ENCODE measurements at regions not wholly inside any gene's neighbourhood (a gene's known extent, or its start where the extent isn't known, plus 50 kb on each side); places are given as distances from the start of the nearest gene placed in this dataset.
"Not testable (repeated sequence)": the region's sequence is repeated elsewhere in the genome, so short reads cannot be mapped to it uniquely, and the experiment has no call there.

GRCh38 chr7:142628945-142629344 lies 120.3 kb upstream of the PRSS1 start (continued):
- TF ChIP-seq ZNF416 (CRISPR knock-in tag; IDR thresholded peaks at IDR 0.05): no peak
- TF ChIP-seq USF1 (CRISPR knock-in tag; IDR thresholded peaks at IDR 0.05): no peak
- no peak for TF ChIP-seq E2F1 (CRISPR knock-in tag; IDR thresholded peaks at IDR 0.05)
- no peak for TF ChIP-seq HMGA2 (CRISPR knock-in tag; IDR thresholded peaks at IDR 0.05)
- TF ChIP-seq AFF4 (CRISPR knock-in tag; IDR thresholded peaks at IDR 0.05; ENCODE audit: borderline replicate concordance): no peak
- no peak for TF ChIP-seq ATF6 (CRISPR knock-in tag; IDR thresholded peaks at IDR 0.05)
- TF ChIP-seq CREB1 (CRISPR knock-in tag; IDR thresholded peaks at IDR 0.05): no peak
- no peak for TF ChIP-seq PRRX2 (CRISPR knock-in tag; IDR thresholded peaks at IDR 0.05)
- no peak for TF ChIP-seq CTCF (IDR thresholded peaks at IDR 0.05)
- TF ChIP-seq ESRRA (CRISPR knock-in tag; IDR thresholded peaks at IDR 0.05; ENCODE audit: borderline replicate concordance): no peak

GRCh38 chr7:142627223-142627622 lies 122.0 kb upstream of the PRSS1 start:
- CTCF ChIA-PET: interaction anchor here (0.7 to 1.2 kb wide), 2 partner anchors 92 to 184 kb away, joined by 3 read pairs; no protein-coding TSS in a partner anchor

GRCh38 chr7:142626420-142627035 lies 122.7 kb upstream of the PRSS1 start:
- ATAC-seq: peak; percentile 97
- H3K4me3 Mint-ChIP-seq: no peak overlapping the region
- H3K4me1 Mint-ChIP-seq: peaks cover 2% of the 10 kb centered on the region; the same call in 1 of the 2 replicates
- peaks cover 7% of the 10 kb centered on the region for H3K9me3 Mint-ChIP-seq
- ChIA-PET CTCF (interaction anchor here (0.6 to 3.2 kb wide), 11 partner anchors 10 to 307 kb away, joined by 3 to 17 read pairs (median 3); no protein-coding TSS in a partner anchor), POLR2A (no interaction called here)
- H3K27me3 Mint-ChIP-seq (ENCODE audit: low read depth): peaks cover 3% of the 10 kb centered on the region
- DNase-seq (ENCODE audit: low spot score): peak; percentile 89
- TF ChIP-seq CTCF (IDR thresholded peaks at IDR 0.05): peak; percentile 76
- TF ChIP-seq GTF2I (CRISPR knock-in tag; conservative IDR thresholded peaks at IDR 0.05): no peak
- H3K27ac Mint-ChIP-seq: no peak overlapping the region
- no peaks in the 10 kb centered on the region for H3K36me3 Mint-ChIP-seq

More at GRCh38 chr7:142627223-142627622, 122.0 kb upstream of the PRSS1 start:
- H3K4me3 Mint-ChIP-seq; POLR2A ChIA-PET; H3K27ac Mint-ChIP-seq; H3K27me3 Mint-ChIP-seq (ENCODE audit: low read depth); H3K4me1 Mint-ChIP-seq; DNase-seq (ENCODE audit: low spot score); H3K36me3 Mint-ChIP-seq; ATAC-seq: not testable (repeated sequence)
- peaks cover 14% of the 10 kb centered on the region for H3K9me3 Mint-ChIP-seq

- H3K27me3 Mint-ChIP-seq (ENCODE audit: low read depth); POLR2A ChIA-PET; H3K9me3 Mint-ChIP-seq; H3K4me3 Mint-ChIP-seq; H3K4me1 Mint-ChIP-seq; H3K27ac Mint-ChIP-seq; H3K36me3 Mint-ChIP-seq; DNase-seq (ENCODE audit: low spot score); ATAC-seq: not testable (repeated sequence)
- CTCF ChIA-PET: interaction anchor here (0.9 to 3.2 kb wide), 8 partner anchors 9 to 255 kb away, joined by 3 to 17 read pairs (median 4); no protein-coding TSS in a partner anchor
These were observed 124.1 kb upstream of the PRSS1 start for GRCh38 chr7:142625216-142625615.
